ENCODE measurements at regions not wholly inside any gene's neighbourhood (a gene's known extent, or its start where the extent isn't known, plus 50 kb on each side); places are given as distances from the start of the nearest gene placed in this dataset.

DNA sequence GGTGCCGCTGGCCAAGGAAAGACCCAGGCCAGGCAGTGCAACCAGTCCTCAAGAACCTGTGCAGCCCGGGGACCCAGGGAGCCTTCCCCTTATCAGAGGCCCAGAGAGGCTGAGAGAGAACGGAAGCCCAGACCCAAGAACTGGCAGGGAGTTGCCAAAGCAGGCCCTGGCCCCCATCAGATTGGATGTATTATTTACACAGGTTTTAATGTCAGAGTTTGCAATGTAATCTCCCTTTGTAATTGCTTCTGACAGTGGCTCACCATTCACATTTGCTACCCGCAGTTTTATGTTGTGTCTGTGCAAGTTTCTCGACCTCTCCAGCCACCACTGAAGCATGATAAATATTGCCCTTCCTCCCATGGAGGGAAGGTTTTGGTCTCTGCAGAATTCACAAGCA, 660.9 kb downstream of the LIG4 start:
- Histone ChIP-seq H3K4me3 (ENCODE audit: low read length) (no peak overlapping the region), H3K27me3 (ENCODE audit: insufficient read depth, low read depth, low read length) (no peaks in the 10 kb centered on the region), H2AFZ (ENCODE audit: low read depth, low read length) (no peak overlapping the region), H3K79me2 (replicated peaks; ENCODE audit: insufficient read depth, low read length) (no peaks in the 10 kb centered on the region), H3K9ac (ENCODE audit: low read length) (no peak overlapping the region), H3K9me3 (ENCODE audit: low read length) (no peaks in the 10 kb centered on the region), H3K27ac (ENCODE audit: low read length) (no peak overlapping the region), H4K20me1 (ENCODE audit: insufficient read depth) (no peaks in the 10 kb centered on the region), H3K4me2 (ENCODE audit: low read length) (no peak overlapping the region), H3F3A (ENCODE audit: insufficient read depth, low read length, poor library complexity, severe bottlenecking) (no peaks in the 10 kb centered on the region), H3K9me2 (ENCODE audit: insufficient read depth, low read length) (no peaks in the 10 kb centered on the region), H3K36me3 (ENCODE audit: insufficient read depth, low read length) (no peaks in the 10 kb centered on the region)
- TF ChIP-seq TAF1 (IDR thresholded peaks at IDR 0.05; ENCODE audit: low read depth) = no peak
- TF ChIP-seq MXI1 (conservative IDR thresholded peaks at IDR 0.05; ENCODE audit: poor library complexity, severe bottlenecking) = no peak
- no peak for TF ChIP-seq SMC3 (conservative IDR thresholded peaks at IDR 0.05; ENCODE audit: poor library complexity)
- no peak for TF ChIP-seq RAD21 (conservative IDR thresholded peaks at IDR 0.05)
- TF ChIP-seq, protein P1, sequence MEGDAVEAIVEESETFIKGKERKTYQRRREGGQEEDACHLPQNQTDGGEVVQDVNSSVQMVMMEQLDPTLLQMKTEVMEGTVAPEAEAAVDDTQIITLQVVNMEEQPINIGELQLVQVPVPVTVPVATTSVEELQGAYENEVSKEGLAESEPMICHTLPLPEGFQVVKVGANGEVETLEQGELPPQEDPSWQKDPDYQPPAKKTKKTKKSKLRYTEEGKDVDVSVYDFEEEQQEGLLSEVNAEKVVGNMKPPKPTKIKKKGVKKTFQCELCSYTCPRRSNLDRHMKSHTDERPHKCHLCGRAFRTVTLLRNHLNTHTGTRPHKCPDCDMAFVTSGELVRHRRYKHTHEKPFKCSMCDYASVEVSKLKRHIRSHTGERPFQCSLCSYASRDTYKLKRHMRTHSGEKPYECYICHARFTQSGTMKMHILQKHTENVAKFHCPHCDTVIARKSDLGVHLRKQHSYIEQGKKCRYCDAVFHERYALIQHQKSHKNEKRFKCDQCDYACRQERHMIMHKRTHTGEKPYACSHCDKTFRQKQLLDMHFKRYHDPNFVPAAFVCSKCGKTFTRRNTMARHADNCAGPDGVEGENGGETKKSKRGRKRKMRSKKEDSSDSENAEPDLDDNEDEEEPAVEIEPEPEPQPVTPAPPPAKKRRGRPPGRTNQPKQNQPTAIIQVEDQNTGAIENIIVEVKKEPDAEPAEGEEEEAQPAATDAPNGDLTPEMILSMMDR (IDR thresholded peaks at IDR 0.05; ENCODE audit: poor library complexity, severe bottlenecking) = no peak
- TF ChIP-seq, protein P2, sequence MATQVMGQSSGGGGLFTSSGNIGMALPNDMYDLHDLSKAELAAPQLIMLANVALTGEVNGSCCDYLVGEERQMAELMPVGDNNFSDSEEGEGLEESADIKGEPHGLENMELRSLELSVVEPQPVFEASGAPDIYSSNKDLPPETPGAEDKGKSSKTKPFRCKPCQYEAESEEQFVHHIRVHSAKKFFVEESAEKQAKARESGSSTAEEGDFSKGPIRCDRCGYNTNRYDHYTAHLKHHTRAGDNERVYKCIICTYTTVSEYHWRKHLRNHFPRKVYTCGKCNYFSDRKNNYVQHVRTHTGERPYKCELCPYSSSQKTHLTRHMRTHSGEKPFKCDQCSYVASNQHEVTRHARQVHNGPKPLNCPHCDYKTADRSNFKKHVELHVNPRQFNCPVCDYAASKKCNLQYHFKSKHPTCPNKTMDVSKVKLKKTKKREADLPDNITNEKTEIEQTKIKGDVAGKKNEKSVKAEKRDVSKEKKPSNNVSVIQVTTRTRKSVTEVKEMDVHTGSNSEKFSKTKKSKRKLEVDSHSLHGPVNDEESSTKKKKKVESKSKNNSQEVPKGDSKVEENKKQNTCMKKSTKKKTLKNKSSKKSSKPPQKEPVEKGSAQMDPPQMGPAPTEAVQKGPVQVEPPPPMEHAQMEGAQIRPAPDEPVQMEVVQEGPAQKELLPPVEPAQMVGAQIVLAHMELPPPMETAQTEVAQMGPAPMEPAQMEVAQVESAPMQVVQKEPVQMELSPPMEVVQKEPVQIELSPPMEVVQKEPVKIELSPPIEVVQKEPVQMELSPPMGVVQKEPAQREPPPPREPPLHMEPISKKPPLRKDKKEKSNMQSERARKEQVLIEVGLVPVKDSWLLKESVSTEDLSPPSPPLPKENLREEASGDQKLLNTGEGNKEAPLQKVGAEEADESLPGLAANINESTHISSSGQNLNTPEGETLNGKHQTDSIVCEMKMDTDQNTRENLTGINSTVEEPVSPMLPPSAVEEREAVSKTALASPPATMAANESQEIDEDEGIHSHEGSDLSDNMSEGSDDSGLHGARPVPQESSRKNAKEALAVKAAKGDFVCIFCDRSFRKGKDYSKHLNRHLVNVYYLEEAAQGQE (IDR thresholded peaks at IDR 0.05; ENCODE audit: borderline replicate concordance) = no peak
- TF ChIP-seq EP300 (conservative IDR thresholded peaks at IDR 0.05; ENCODE audit: poor library complexity, severe bottlenecking) = no peak
- no peak for TF ChIP-seq EZH2 (IDR thresholded peaks at IDR 0.05; ENCODE audit: borderline replicate concordance, insufficient read depth, low read length, poor library complexity, severe bottlenecking)
- no peak for TF ChIP-seq POLR2AphosphoS5 (IDR thresholded peaks at IDR 0.05)

DNA sequence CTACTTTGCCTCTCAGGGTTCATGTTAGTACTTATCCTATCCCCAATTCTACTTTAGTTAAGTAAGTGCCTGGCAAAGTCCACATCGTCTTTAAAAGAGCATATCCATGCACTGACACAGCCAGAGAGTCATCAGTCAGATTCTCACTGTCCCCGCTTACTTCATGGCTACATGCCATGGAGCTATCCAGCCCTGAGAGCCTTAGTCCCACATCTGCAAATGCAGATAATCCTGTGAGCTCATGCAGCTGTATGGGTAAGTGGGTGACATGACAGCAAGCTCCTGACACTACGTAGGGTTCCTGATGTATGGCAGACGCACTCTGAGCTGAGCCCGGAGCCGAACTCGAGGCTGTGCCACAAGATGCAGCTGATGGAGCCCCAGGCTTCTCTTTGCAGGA, 661.5 kb downstream of the LIG4 start:
- Histone ChIP-seq H3K9me3 (ENCODE audit: low read length) (no peaks in the 10 kb centered on the region), H3K9me2 (ENCODE audit: insufficient read depth, low read length) (no peaks in the 10 kb centered on the region), H3K4me3 (ENCODE audit: low read length) (no peak overlapping the region), H2AFZ (ENCODE audit: low read depth, low read length) (no peak overlapping the region), H3F3A (ENCODE audit: insufficient read depth, low read length, poor library complexity, severe bottlenecking) (no peaks in the 10 kb centered on the region), H3K4me2 (ENCODE audit: low read length) (no peak overlapping the region), H3K9ac (ENCODE audit: low read length) (no peak overlapping the region), H3K27ac (ENCODE audit: low read length) (no peak overlapping the region), H3K79me2 (replicated peaks; ENCODE audit: insufficient read depth, low read length) (no peaks in the 10 kb centered on the region), H3K36me3 (ENCODE audit: insufficient read depth, low read length) (no peaks in the 10 kb centered on the region), H3K27me3 (ENCODE audit: insufficient read depth, low read depth, low read length) (no peaks in the 10 kb centered on the region), H4K20me1 (ENCODE audit: insufficient read depth) (no peaks in the 10 kb centered on the region)
- no peak for TF ChIP-seq POLR2AphosphoS5 (IDR thresholded peaks at IDR 0.05)
- no peak for TF ChIP-seq MXI1 (conservative IDR thresholded peaks at IDR 0.05; ENCODE audit: poor library complexity, severe bottlenecking)
- TF ChIP-seq TAF1 (IDR thresholded peaks at IDR 0.05; ENCODE audit: low read depth) = no peak
- no peak for TF ChIP-seq SMC3 (conservative IDR thresholded peaks at IDR 0.05; ENCODE audit: poor library complexity)
- no peak for TF ChIP-seq EP300 (conservative IDR thresholded peaks at IDR 0.05; ENCODE audit: poor library complexity, severe bottlenecking)
- no peak for TF ChIP-seq EZH2 (IDR thresholded peaks at IDR 0.05; ENCODE audit: borderline replicate concordance, insufficient read depth, low read length, poor library complexity, severe bottlenecking)
- TF ChIP-seq, protein P1 (IDR thresholded peaks at IDR 0.05; ENCODE audit: poor library complexity, severe bottlenecking) = no peak
- TF ChIP-seq, protein P2 (IDR thresholded peaks at IDR 0.05; ENCODE audit: borderline replicate concordance) = no peak
- no peak for TF ChIP-seq RAD21 (conservative IDR thresholded peaks at IDR 0.05)

Data from neural cell (in vitro differentiated cells).